ENCODE measurements at regions not wholly inside any gene's neighbourhood (a gene's known extent, or its start where the extent isn't known, plus 50 kb on each side); places are given as distances from the start of the nearest gene placed in this dataset.

- no peak for TF ChIP-seq MYC (IDR thresholded peaks at IDR 0.05; ENCODE audit: low read depth, low read length)
- no peak for TF ChIP-seq CTCF (IDR thresholded peaks at IDR 0.05; ENCODE audit: low read depth, low read length)
- TF ChIP-seq POLR2A (IDR thresholded peaks at IDR 0.05; ENCODE audit: extremely low read depth, insufficient read length): no peak
- no peak for TF ChIP-seq MAX (IDR thresholded peaks at IDR 0.05; ENCODE audit: low read depth, low read length)
- DNase-seq (ENCODE audit: low read depth): no peak
- no peak overlapping the region for H3K4me3 ChIP-seq (ENCODE audit: low read depth, low read length)
These were observed 110.2 kb downstream of the BTG1 start for GRCh38 chr12:92035477-92035876.

- TF ChIP-seq CTCF (IDR thresholded peaks at IDR 0.05; ENCODE audit: low read depth, low read length): no peak
- no peak for TF ChIP-seq MAX (IDR thresholded peaks at IDR 0.05; ENCODE audit: low read depth, low read length)
- TF ChIP-seq POLR2A (IDR thresholded peaks at IDR 0.05; ENCODE audit: extremely low read depth, insufficient read length): no peak
- no peak for TF ChIP-seq MYC (IDR thresholded peaks at IDR 0.05; ENCODE audit: low read depth, low read length)
- DNase-seq (ENCODE audit: low read depth): no peak
- H3K4me3 ChIP-seq (ENCODE audit: low read depth, low read length): no peak overlapping the region
These were observed 110.7 kb downstream of the BTG1 start for GRCh38 chr12:92034858-92035401.

- TF ChIP-seq CTCF (IDR thresholded peaks at IDR 0.05; ENCODE audit: low read depth, low read length) (no peak), MAX (IDR thresholded peaks at IDR 0.05; ENCODE audit: low read depth, low read length) (no peak), POLR2A (IDR thresholded peaks at IDR 0.05; ENCODE audit: extremely low read depth, insufficient read length) (no peak), MYC (IDR thresholded peaks at IDR 0.05; ENCODE audit: low read depth, low read length) (no peak)
- no peak overlapping the region for H3K4me3 ChIP-seq (ENCODE audit: low read depth, low read length)
- no peak for DNase-seq (ENCODE audit: low read depth)
These were observed 111.6 kb downstream of the BTG1 start for GRCh38 chr12:92034083-92034482.

- no peak overlapping the region for H3K4me3 ChIP-seq (ENCODE audit: low read depth, low read length)
- TF ChIP-seq POLR2A (IDR thresholded peaks at IDR 0.05; ENCODE audit: extremely low read depth, insufficient read length) (no peak), CTCF (IDR thresholded peaks at IDR 0.05; ENCODE audit: low read depth, low read length) (no peak), MYC (IDR thresholded peaks at IDR 0.05; ENCODE audit: low read depth, low read length) (no peak), MAX (IDR thresholded peaks at IDR 0.05; ENCODE audit: low read depth, low read length) (no peak)
- DNase-seq (ENCODE audit: low read depth): no peak
These were observed 112.7 kb downstream of the BTG1 start for GRCh38 chr12:92032965-92033364.

- no peak for TF ChIP-seq POLR2A (IDR thresholded peaks at IDR 0.05; ENCODE audit: extremely low read depth, insufficient read length)
- no peak for TF ChIP-seq CTCF (IDR thresholded peaks at IDR 0.05; ENCODE audit: low read depth, low read length)
- no peak for TF ChIP-seq MAX (IDR thresholded peaks at IDR 0.05; ENCODE audit: low read depth, low read length)
- TF ChIP-seq MYC (IDR thresholded peaks at IDR 0.05; ENCODE audit: low read depth, low read length): no peak
- no peak overlapping the region for H3K4me3 ChIP-seq (ENCODE audit: low read depth, low read length)
- DNase-seq (ENCODE audit: low read depth): no peak
These were observed 113.5 kb downstream of the BTG1 start for GRCh38 chr12:92032101-92032500.
